GM18867 (cell line): ENCODE measurements at regions not wholly inside any gene's neighbourhood (a gene's known extent, or its start where the extent isn't known, plus 50 kb on each side); places are given as distances from the start of the nearest gene placed in this dataset.
A peak's percentile ranks its signal among the peaks of the same experiment; 100 is the strongest.

Experiments used
- ATAC-seq: cut with Tn5 transposase; IDR thresholded peaks from one replicate; pipeline ENCODE4 v1.9.1; 2021; ENCODE audit warnings: mild to moderate bottlenecking, moderate library complexity; ENCODE audit not compliant: unreplicated experiment

- no peak for ATAC-seq
Observed at GRCh38 chr2:3005859-3006501, 371.6 kb downstream of the EIPR1 start.

- ATAC-seq, result peak; percentile 64
Observed at GRCh38 chr2:3001615-3002560, 375.7 kb downstream of the EIPR1 start.

GRCh38 chr2:3000968-3001367 is 376.6 kb downstream of the EIPR1 start:
- ATAC-seq, result no peak

- ATAC-seq, result no peak
Observed at GRCh38 chr2:3000125-3000524, 377.5 kb downstream of the EIPR1 start.

GRCh38 chr2:2998971-2999370 is 378.6 kb downstream of the EIPR1 start:
- no peak for ATAC-seq

- ATAC-seq, result no peak
Observed at GRCh38 chr2:2993172-2993692, 384.4 kb downstream of the EIPR1 start.

- no peak for ATAC-seq
Observed at GRCh38 chr2:2992634-2993033, 385.0 kb downstream of the EIPR1 start.

GRCh38 chr2:2985020-2985419 is 392.6 kb downstream of the EIPR1 start:
- no peak for ATAC-seq

- ATAC-seq, result no peak
Observed at GRCh38 chr2:2981000-2981399, 396.6 kb downstream of the EIPR1 start.

GRCh38 chr2:2974982-2975381 is 402.6 kb downstream of the EIPR1 start:
- ATAC-seq, result no peak

GRCh38 chr2:2960441-2961133 is 417.0 kb downstream of the EIPR1 start:
- ATAC-seq, result no peak

- no peak for ATAC-seq
Observed at GRCh38 chr2:2950403-2950952, 427.1 kb downstream of the EIPR1 start.

- ATAC-seq, result no peak
Observed at GRCh38 chr2:2947406-2947805, 430.2 kb downstream of the EIPR1 start.

- ATAC-seq, result no peak
Observed at GRCh38 chr2:2942906-2943305, 434.7 kb downstream of the EIPR1 start.

GRCh38 chr2:2942225-2942624 is 435.4 kb downstream of the EIPR1 start:
- no peak for ATAC-seq

- ATAC-seq, result no peak
Observed at GRCh38 chr2:2941205-2941604, 436.4 kb downstream of the EIPR1 start.

GRCh38 chr2:2940702-2941101 is 436.9 kb downstream of the EIPR1 start:
- ATAC-seq, result no peak

GRCh38 chr2:2940061-2940460 is 437.6 kb downstream of the EIPR1 start:
- no peak for ATAC-seq

GRCh38 chr2:2939078-2939795 is 438.4 kb downstream of the EIPR1 start:
- no peak for ATAC-seq

GRCh38 chr2:2938481-2938880 is 439.1 kb downstream of the EIPR1 start:
- ATAC-seq, result no peak
